ACHN (cell line): ENCODE measurements at regions not wholly inside any gene's neighbourhood (a gene's known extent, or its start where the extent isn't known, plus 50 kb on each side); places are given as distances from the start of the nearest gene placed in this dataset.
"Not testable (repeated sequence)": the region's sequence is repeated elsewhere in the genome, so short reads cannot be mapped to it uniquely, and the experiment has no call there.

ENCODE experiments used
- DNase-seq: peaks from one replicate; pipeline ENCODE4 v3.0.0-alpha.2; 2015
- in situ Hi-C: cut with HindIII; loops from 2 replicates; pipeline ENCODE4 v1.10.0; 2017; ENCODE audit warnings: low sequenced_read_pairs, low pct_ligation_motif_present, low pct_unique_long_range_greater_than_20kb

DNA sequence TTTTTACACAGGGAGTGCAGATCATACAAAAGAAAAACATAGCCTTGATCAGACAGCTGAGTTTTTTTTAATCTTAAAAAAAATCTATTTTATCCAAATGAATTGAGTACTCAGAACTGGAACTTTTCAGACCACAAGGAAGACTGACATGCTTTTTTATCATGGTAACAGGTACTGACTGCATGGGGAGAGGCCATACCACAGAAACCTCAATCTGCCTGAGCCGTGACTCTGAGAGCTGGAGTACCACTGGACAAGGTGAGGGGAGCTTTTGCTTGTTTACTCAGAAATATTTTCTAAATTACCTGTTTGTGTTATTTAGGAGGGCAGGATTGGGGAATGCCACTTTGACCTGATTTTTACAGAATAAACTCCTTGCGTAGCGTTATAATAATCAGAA lies 143.9 kb downstream of the ALX1 start:
- in situ Hi-C loops, result no loop called here
- no peak for DNase-seq

DNA sequence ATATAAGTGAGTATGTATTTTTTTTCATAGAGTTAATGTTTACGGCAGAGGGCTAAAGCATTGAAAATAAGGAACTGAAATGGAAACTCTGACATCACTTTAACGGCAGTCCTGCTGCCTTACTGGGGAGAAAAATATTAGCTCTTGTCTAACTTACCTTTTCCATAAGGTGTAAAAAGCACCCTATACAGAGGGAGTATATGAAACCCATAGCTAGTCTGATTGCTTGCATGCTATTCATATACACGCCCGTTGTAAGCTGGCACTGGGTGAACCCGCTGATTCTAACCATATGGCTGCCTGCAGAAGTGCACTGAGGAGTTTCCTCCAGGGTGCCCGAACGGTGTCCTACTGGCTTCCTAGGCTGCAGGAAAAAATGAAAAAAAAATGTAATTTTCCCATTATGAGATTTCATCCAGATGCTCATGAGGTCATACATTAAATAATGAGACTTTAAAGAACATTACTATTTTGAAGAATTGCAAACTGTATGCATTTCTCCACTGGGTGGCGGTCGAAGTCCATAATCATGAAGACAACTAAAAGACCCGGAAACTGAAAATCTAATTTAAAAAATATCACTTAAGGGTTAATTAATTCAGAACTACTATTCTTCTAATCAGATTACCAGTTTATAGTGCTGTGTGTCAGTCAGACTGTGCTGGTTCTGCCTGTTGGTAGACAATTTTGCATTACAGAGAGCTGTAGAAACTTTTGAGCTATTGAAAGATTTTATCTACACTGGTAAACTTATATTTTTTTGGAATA lies 144.7 kb downstream of the ALX1 start:
- in situ Hi-C loops, result loop anchor here (25.0 kb wide), 1 partner anchor 262 kb away; no protein-coding TSS in a partner anchor
- DNase-seq, result peak; percentile 56

DNA sequence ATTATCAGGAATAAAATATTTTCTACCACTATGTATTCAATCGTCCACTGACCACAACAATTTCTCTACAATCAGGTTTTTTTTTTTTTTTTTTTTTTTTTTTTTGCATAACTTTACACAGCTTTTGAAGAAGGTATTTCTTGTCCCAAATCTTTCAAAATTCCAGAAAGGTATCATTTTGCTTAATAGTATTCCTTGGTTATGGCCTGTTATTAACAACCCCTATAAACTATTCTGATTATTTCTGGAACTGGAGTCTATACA lies 145.3 kb downstream of the ALX1 start:
- in situ Hi-C loops, result loop anchor here (25.0 kb wide), 1 partner anchor 263 kb away; no protein-coding TSS in a partner anchor
- no peak for DNase-seq

DNA sequence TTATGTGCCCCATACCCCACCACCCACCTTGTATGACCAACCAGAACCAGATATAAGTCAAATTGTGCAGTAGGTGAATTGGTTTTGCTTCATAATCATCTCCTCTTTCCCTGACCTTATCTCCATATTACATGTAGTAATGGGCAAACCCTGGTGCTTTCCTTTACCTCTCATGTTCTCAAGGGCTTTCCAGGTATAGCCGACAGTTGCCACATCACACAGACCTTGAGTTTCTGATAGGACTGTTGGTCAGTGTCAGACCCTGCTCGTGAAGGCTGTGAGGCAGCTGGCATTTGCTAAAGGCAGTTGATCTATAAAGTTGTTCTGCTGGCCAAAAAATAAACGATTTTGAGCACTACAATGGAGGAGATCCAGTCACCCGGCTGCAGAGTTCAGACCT lies 145.9 kb downstream of the ALX1 start:
- DNase-seq, result no peak
- in situ Hi-C loops, result loop anchor here (25.0 kb wide), 1 partner anchor 264 kb away; no protein-coding TSS in a partner anchor

DNA sequence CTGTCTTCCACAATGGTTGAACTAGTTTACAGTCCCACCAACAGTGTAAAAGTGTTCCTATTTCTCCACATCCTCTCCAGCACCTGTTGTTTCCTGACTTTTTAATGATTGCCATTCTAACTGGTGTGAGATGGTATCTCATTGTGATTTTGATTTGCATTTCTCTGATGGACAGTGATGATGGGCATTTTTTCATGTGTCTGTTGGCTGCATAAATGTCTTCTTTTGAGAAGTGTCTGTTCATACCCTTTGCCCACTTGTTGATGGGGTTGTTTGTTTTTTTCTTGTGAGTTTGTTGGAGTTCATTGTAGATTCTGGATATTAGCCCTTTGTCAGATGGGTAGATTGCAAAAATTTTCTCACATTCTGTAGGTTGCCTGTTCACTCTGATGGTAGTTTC lies 153.1 kb downstream of the ALX1 start:
- in situ Hi-C loops, result loop anchor here (25.0 kb wide), 1 partner anchor 271 kb away; no protein-coding TSS in a partner anchor
- not testable (repeated sequence) for DNase-seq

DNA sequence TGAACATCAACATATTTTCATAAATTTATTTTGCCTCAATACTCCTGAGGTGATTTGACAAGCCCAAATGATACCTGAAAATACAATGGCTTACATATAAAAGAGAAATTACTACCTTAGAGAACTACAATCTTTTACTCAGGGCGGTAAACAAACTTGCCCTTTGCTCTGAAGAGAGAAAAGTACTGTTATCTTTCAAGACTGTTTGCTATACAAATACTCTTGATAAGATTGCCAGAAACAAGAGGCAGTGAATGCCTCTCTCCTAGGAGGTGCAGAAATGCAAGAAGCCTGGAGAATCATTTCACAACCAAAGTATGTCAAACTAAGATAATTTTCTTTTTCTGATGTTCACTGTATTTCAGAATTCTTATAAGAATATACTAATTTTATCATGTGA lies 160.3 kb downstream of the ALX1 start:
- no peak for DNase-seq
- in situ Hi-C loops, result loop anchor here (25.0 kb wide), 1 partner anchor 278 kb away; no protein-coding TSS in a partner anchor

DNA sequence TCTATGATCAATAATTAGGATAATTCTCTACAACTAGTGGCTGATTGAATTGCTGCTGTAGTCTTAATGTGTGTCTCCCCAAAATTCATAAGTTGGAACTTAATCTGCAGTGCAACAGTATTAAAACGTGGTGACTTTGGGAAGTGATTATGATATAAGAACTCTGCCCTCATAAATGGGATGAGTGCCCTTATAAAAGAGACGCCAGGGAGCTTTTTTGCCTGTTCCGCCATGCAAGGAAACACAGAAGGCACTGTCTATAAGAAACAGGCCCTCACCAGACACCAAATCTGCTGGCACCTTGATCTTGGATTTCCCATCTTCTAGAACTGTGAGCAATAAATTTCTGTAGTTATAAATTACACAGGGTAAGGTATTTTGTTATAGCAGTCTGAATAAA lies 161.0 kb downstream of the ALX1 start:
- no peak for DNase-seq
- in situ Hi-C loops, result loop anchor here (25.0 kb wide), 1 partner anchor 279 kb away; no protein-coding TSS in a partner anchor

DNA sequence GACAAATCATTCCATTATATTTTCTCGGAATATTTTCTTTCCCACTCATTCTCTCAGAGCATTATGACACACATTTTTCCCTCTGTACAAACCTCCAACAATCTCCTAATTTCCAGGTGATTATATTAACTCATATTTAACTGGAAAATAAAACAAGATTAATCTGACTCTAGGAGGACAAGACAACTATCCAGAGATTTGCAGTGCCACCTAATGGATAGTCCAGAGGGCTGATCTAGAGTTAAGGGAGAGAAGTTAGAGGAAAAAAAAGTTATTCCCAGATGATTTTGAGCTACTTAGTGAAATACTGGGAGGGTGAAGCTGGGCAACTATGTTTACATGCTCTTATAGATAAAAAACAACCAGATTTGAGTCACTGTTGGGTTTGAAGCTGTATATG lies 161.7 kb downstream of the ALX1 start:
- in situ Hi-C loops, result loop anchor here (25.0 kb wide), 1 partner anchor 279 kb away; no protein-coding TSS in a partner anchor
- peak; percentile 65 for DNase-seq

DNA sequence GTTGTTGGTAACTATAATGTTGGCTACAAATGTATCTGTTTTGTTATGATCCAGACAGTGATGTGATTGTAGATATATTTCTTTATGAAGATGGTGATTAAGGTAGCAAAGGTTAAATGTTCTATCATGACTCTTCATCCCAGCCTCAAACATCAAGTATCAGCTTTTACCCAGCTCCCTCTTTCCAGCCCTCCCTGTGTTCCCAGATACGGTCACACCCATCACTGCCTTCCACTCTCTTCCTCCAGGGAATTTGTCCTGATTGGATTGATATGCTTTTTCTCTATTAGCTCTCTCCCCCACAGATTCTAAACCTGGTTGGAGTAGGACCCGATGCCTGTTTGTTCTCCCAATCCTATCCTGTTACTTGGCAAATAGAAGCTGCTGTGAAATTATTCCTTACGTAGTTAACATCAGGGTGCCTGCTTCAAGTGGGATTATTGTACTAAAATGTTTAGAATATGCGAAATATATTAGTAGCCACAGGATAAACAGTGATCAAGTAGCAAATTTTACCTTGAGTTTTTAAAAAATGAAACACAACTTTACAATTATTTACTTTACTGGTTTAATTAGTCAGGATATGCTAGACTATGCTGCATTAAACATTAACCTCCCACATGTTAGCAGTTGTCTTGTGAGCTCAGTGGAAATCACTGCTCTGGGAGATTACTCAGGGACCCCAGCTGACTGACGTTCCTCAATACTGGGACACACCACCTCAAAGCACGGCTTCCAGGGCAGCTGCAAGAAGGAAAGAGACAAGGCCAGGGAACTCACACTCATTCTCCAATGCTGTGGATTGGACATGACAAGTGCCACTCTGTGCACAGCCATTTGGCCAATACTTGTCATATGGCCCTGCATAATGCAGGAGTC lies 165.3 kb downstream of the ALX1 start:
- DNase-seq, result peak; percentile 60
- in situ Hi-C loops, result loop anchor here (25.0 kb wide), 1 partner anchor 283 kb away; no protein-coding TSS in a partner anchor

DNA sequence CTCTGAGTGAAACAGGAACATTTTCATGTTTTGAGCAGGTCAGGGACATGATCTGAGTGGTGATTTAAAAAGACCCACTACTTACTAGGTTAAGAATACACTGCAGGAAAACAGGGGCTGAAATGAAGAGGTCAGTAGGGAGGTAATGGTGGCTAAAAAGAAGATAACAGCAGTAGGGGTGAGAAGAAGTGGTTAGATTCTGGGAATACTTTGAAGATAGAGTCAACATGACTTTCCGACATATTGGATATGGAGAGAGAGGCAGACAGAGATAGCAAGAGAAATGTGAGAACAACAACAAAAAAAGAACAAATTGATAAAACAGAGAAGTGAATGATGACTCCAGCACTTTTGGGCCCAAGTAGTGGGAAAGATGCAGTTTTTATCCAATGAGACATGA lies 168.0 kb downstream of the ALX1 start:
- no peak for DNase-seq
- in situ Hi-C loops, result loop anchor here (25.0 kb wide), 1 partner anchor 286 kb away; no protein-coding TSS in a partner anchor

DNA sequence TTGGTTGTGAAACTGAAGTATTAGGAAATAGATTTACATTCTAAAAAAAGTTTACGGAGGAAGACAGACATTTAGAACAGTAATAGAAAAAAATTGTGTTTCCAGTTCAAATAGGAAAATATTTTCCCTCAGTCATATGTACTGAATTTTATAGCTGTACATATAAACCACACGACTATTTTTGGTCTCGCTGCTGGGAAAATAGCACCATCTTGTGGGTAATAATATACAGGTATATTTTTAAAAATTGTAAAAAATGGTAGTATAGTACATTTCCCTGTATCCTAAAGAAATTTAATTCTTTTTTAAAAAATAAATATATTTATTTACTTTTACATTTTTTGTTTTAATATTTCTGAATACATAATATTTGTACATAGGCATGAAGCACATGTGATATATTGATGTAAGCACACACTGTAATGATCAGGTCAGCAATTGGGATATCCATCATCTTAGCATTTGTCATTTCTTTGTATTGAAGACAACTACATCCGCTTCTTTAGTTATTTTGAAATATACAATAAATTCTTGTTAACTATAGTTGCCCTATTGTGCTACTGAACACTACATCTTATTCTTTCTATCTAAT lies 168.6 kb downstream of the ALX1 start:
- in situ Hi-C loops, result loop anchor here (25.0 kb wide), 1 partner anchor 286 kb away; no protein-coding TSS in a partner anchor
- peak; percentile 51 for DNase-seq

DNA sequence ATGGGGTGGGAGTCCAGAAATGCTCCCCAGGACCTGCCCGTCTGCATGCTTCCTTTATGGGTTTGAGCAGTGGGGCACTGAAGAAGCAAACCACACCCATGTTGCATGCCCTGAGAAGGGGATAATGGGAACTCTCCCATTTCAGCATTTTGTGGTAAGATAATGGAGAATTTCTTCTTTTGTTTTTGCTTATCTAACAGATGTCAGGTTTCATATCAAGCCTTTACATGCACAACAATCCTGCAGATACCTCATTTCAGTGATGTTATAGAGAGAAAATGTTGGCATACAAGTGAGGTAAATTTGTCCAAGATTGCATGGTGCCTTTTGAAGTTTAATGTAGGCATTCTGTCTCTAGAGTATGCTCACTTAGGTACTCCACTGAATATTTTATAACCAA lies 177.0 kb downstream of the ALX1 start:
- DNase-seq, result no peak
- in situ Hi-C loops, result no loop called here

DNA sequence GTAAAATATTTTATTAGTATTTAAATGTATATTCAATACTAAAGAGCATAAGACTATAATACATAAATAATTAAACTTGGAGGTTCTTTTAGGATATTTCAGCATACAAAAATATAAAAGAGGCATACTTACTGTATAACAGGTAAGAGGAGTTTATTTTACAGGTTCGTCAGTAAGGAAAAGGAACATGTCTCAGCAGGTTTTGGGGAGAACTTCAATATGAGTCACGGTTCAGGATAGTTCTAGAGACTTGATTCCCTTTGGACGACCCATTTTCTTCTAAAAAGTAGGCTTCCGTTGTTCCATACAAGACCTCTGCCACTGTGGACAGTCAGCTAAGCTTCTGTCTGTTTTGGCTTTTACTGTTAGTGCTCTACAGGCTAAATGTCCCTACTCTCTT lies 181.1 kb downstream of the ALX1 start:
- in situ Hi-C loops, result no loop called here
- no peak for DNase-seq

DNA sequence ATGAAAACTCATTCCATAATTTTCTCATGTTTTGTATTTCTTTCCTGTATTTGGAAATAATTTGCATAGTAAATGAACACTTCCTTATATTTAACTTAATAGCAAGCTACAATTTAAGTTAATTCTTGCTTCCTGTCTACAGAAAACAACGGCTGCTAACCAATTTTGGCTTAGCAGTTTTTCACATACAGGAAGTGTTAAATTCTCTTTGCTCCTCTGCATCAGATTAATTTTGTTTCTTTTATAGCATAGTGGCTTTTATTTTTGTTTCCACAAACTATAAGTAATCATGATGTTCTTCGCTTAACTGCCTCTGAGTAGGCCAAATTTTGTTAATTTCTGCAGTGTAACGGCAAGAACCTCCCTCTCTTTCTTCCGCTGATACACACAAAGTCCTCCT lies 182.9 kb downstream of the ALX1 start:
- no peak for DNase-seq
- in situ Hi-C loops, result no loop called here

DNA sequence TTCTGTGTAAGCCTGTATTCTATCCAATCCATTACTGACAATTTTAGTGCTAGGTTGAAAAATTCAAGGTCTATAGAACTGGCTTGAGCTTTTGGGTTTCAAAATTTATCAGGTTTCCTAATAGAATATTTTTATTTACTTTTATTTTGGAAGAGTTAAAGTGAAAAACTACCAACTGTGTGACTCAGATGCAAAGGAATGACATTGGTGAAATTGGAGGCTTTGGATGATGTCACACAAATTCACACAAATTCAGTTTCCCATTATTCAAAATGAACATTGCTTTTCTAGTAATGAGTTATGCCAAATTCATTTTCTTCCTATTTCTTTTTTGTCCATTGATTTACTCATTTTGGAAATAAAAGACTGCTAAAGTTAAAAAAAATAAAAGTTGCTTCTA lies 186.9 kb downstream of the ALX1 start:
- DNase-seq, result no peak
- in situ Hi-C loops, result no loop called here

DNA sequence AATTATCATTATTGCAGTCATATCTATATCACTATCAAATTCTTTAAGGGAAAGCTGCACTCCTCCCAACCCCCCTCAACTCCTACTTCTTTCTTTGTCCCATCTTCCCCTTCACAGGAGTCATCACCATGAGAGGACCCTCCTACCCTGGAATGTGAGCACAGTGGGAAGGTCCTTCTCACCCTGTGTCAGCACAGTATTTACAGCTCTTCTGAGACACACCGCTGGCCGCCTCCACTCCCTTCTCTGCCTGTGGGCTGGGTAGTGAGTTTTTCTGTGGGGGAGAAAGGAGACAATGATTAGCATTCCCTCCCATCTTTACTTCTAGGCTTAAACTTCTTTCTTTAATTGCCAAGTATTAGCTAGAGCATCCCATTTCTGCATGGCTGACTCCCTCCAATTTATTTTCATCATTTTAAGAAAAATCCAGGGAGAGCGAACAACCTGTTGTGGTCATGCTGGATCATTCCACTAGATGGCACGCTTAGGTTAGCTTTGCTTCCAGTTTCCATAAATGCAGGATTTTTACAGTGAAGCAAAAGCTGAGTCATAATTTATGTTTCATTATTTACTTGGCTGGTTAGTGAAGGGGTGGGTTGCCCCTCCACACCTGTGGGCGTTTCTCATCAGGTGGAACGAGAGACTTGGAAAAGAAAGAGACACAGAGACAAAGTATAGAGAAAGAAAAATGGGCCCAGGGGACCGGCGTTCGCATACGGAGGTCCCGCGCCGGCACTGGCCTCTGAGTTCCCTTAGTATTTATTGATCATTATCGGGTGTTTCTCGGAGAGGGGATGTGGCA lies 188.5 kb downstream of the ALX1 start:
- DNase-seq, result peak; percentile 81
- in situ Hi-C loops, result no loop called here

DNA sequence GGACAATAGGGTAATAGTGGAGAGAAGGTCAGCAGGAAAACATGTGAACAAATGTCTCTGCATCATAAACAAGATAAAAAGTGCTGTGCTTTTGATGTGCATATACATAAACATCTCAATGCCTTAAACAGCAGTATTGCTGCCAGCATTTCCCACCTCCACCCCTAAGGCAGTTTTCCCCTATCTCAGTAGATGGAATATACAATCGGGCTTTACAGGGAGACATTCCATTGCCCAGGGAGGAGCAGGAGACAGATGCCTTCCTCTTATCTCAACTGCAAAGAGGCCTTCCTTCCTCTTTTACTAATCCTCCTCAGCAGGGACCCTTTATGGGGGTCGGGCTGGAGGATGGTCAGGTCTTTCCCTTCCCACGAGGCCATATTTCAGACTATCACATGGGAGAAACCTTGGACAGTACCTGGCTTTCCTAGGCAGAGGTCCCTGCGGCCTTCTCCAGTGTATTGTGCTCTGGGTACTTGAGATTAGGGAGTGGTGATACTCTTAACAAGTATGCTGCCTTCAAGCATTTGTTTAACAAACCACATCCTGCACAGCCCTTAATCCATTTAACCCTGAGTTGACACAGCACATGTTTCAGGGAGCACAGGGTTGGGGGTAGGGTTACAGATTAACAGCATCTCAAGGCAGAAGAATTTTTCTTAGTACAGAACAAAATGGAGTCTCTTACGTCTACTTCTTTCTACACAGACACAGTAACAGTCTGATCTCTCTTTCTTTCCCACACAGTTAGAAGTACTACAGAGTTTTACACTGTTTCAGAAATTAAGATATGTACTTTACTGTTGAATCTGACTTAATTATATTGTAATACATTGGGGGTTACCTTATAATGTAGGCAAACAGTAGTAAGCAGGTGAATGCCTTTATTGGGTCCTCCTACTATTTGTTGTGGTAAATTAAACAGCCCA lies 189.4 kb downstream of the ALX1 start:
- peak; percentile 54 for DNase-seq
- in situ Hi-C loops, result not testable (repeated sequence)
